ENCODE measurements at regions not wholly inside any gene's neighbourhood (a gene's known extent, or its start where the extent isn't known, plus 50 kb on each side); places are given as distances from the start of the nearest gene placed in this dataset.

- no peak for DNase-seq (ENCODE audit: low spot score)
Observed at GRCh38 chr2:81550277-81550676, 1245.7 kb upstream of the LRRTM1 start.

- no peak for DNase-seq (ENCODE audit: low spot score)
Observed at GRCh38 chr2:81549646-81550045, 1245.1 kb upstream of the LRRTM1 start.

- peak; percentile 76 for DNase-seq (ENCODE audit: low spot score)
Observed at GRCh38 chr2:81545626-81546025, 1241.1 kb upstream of the LRRTM1 start.

- no peak for DNase-seq (ENCODE audit: low spot score)
Observed at GRCh38 chr2:81542119-81542518, 1237.6 kb upstream of the LRRTM1 start.

- no peak for DNase-seq (ENCODE audit: low spot score)
Observed at GRCh38 chr2:81529944-81530343, 1225.4 kb upstream of the LRRTM1 start.

- no peak for DNase-seq (ENCODE audit: low spot score)
Observed at GRCh38 chr2:81528852-81529480, 1224.4 kb upstream of the LRRTM1 start.

- DNase-seq (ENCODE audit: low spot score), result no peak
Observed at GRCh38 chr2:81523344-81523743, 1218.8 kb upstream of the LRRTM1 start.

GRCh38 chr2:81513328-81513727 lies 1208.8 kb upstream of the LRRTM1 start:
- no peak for DNase-seq (ENCODE audit: low spot score)

- DNase-seq (ENCODE audit: low spot score), result no peak
Observed at GRCh38 chr2:81505586-81505985, 1201.0 kb upstream of the LRRTM1 start.

GRCh38 chr2:81495556-81495955 lies 1191.0 kb upstream of the LRRTM1 start:
- DNase-seq (ENCODE audit: low spot score), result no peak

GRCh38 chr2:81483254-81483653 lies 1178.7 kb upstream of the LRRTM1 start:
- DNase-seq (ENCODE audit: low spot score), result no peak

- DNase-seq (ENCODE audit: low spot score), result no peak
Observed at GRCh38 chr2:81481994-81482368, 1177.4 kb upstream of the LRRTM1 start.

GRCh38 chr2:81481242-81481993 lies 1176.9 kb upstream of the LRRTM1 start:
- DNase-seq (ENCODE audit: low spot score), result no peak

- no peak for DNase-seq (ENCODE audit: low spot score)
Observed at GRCh38 chr2:81467096-81467495, 1162.5 kb upstream of the LRRTM1 start.

GRCh38 chr2:81462420-81462819 lies 1157.9 kb upstream of the LRRTM1 start:
- DNase-seq (ENCODE audit: low spot score), result no peak

GRCh38 chr2:81445176-81445575 lies 1140.6 kb upstream of the LRRTM1 start:
- no peak for DNase-seq (ENCODE audit: low spot score)

- no peak for DNase-seq (ENCODE audit: low spot score)
Observed at GRCh38 chr2:81437456-81438000, 1133.0 kb upstream of the LRRTM1 start.

GRCh38 chr2:81436256-81436655 lies 1131.7 kb upstream of the LRRTM1 start:
- DNase-seq (ENCODE audit: low spot score), result peak; percentile 52

- DNase-seq (ENCODE audit: low spot score), result no peak
Observed at GRCh38 chr2:81412681-81413080, 1108.1 kb upstream of the LRRTM1 start.

GRCh38 chr2:81403508-81403907 lies 1099.0 kb upstream of the LRRTM1 start:
- no peak for DNase-seq (ENCODE audit: low spot score)

- no peak for DNase-seq (ENCODE audit: low spot score)
Observed at GRCh38 chr2:81396417-81397019, 1092.0 kb upstream of the LRRTM1 start.

- DNase-seq (ENCODE audit: low spot score), result no peak
Observed at GRCh38 chr2:81395746-81396145, 1091.2 kb upstream of the LRRTM1 start.

- DNase-seq (ENCODE audit: low spot score), result no peak
Observed at GRCh38 chr2:81389203-81389602, 1084.7 kb upstream of the LRRTM1 start.
